Tibial nerve (tissue), 4 donors: ENCODE measurements at regions not wholly inside any gene's neighbourhood (a gene's known extent, or its start where the extent isn't known, plus 50 kb on each side); places are given as distances from the start of the nearest gene placed in this dataset.

Experiments
- CTCF ChIP-seq, 5 experiments: fragments of 200-600 bp in 3 of 5; fragments of 450-650 bp in 2 of 5; sonication (generic) in 3 of 5; IDR thresholded peaks; one replicate each; pipeline ENCODE4 v1.5.1; 2016 to 2019; ENCODE audit warnings: antibody characterized with exemption in 5 of 5, mild to moderate bottlenecking in 3 of 5, moderate library complexity in 2 of 5
- EP300 ChIP-seq, 2 donors: sonication (generic); formaldehyde crosslinking; IDR thresholded peaks; one replicate each; pipeline ENCODE4 v1.6.1; 2017; ENCODE audit warnings: antibody characterized with exemption in 2 of 2, mild to moderate bottlenecking in 1 of 2
- POLR2A ChIP-seq, 2 donors: fragments of 450-650 bp; IDR thresholded peaks; one replicate each; pipeline ENCODE4 v1.6.1; 2017; ENCODE audit warnings: antibody characterized with exemption in 2 of 2, mild to moderate bottlenecking in 2 of 2, moderate library complexity in 2 of 2

GRCh38 chr1:219010720-219011119, 163.0 kb upstream of the LYPLAL1 start:
- TF ChIP-seq CTCF (IDR thresholded peaks at IDR 0.05) (no peak), POLR2A (IDR thresholded peaks at IDR 0.05) (no peak), EP300 (IDR thresholded peaks at IDR 0.05) (no peak)
